Stimulated activated CD4-positive, alpha-beta T cell treated with anti-CD3 and anti-CD28 coated beads, Interleukin-1b, Interleukin-23, amount 100 ng/mL, for 48 hours (primary cell): ENCODE measurements at regions not wholly inside any gene's neighbourhood (a gene's known extent, or its start where the extent isn't known, plus 50 kb on each side); places are given as distances from the start of the nearest gene placed in this dataset.

Source experiments
- DNase-seq: peaks from one replicate; pipeline ENCODE4 v3.0.0-alpha.2; 2020

DNA sequence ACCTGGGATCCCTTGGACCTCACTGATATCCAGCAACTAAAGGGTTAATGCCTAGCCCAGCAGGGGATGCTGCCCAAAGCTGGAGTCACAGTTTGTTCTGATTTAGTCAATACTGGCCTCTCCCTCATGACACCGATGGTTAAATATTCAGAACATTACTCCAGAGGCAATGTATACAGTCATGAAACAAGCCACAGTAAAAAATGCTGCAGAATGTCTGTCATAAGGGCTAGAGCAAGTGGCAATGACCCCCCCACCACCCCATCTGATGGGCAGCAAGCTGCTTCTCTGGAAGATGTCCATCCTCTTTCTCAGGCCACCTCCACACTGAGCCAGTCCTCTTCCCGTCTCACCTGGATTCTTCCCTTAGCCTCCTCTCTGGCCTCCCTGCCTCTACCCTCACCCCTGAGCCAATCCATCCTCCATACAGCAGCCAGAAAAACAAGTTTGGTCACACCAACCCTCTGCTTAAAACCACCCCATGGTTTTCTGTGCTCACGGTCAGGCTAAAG, 99.0 kb upstream of the KCNG1 start:
- DNase-seq, result no peak

DNA sequence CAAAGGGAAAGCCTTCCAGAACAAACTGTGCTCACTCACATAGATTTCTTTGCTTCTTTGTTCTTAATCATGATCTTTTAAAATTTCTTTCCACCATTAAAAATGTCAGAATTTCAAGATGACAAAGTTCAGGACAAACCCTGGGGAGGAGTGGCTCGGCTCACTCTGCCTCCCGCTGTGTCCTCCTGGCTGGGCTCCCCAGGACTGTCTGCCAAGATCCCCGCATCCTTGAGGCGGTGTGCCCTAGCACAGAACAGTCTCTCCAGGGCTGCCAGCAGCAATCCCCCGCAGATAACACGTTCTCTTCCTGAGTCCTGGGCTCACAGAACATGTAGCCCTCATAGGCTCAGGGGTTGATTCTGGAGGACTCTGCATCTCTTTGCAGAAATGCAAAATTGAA, 98.4 kb upstream of the KCNG1 start:
- no peak for DNase-seq

DNA sequence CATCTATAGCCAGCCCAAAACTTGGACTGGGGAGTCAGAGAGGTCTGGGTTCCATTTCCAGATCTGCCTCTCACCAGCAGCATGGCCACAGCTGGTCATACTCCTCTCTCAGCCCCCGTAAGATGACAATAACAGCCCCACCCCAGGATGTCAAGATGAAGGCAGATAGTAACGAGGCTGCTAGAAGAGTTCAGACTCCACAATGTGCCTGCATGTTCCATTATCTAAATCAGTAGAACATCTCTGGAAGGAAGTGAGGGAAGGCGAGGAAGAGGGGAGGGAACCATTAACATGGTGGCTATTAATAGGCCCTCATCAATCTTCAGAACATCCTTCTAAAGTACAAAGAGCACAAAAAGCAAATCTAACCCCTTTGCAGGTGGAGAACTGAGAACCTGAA, 98.0 kb upstream of the KCNG1 start:
- DNase-seq, result no peak

DNA sequence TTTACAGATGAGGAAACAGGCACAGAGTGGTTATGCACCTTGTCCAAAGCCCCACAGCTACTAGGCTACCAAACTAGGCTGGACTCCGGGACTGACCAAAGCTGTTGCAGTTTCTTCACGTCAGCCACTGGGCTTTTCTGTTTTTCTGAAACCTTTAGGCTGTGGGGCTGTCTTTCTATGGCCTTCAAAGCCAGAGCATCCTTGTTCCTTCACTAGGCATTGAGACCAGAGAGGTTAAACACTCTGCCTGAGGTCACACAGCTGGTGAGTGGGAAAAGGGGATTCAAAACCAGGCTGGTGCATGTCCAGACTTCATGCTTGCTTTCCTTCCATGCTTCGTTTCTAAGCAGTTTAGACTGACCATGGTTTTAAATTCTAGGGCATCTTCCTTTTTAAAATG, 97.5 kb upstream of the KCNG1 start:
- DNase-seq, result no peak

DNA sequence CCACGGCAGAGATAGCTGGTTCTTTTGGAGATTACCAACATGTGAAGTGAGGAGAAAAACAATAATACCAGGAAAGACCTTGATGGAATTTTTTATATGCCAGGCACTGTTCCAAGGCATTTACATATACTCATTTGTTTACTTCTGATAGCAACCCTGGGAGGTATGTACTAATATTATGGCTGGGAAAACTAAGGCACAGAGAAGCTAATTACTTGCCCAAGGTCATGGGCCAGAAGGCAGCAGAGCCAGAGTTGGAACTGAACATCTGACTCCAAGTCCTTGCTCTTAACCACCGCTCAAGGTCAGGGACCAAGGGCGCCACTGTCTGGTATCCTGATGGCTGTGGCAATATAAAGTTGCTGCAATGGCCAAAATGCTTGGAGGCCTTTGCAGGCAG, 97.0 kb upstream of the KCNG1 start:
- no peak for DNase-seq

DNA sequence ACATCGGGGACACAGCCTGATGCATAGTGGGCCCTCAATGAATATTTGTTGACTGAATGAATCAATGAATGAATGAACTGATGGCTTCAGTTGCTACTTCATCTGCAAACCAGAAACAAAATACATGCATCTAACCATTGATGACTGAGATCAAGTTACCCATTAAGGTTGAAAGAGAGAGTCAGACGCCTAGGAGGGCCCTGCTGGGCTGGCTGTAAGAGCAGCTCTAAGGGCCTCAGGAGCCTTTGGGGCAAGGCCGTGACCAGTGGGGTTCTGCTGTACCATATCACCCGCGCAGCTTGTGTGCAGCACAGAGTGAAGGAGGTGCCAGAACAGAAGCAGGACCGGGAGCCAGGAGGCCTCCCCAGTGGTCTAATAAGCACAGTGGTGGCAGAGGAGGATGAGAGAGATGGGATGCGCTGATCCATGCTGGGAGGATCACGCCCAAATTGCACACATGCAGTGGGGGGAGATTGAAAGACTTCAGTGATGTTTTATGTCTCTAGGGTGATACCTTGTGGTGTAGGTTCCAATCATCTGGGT, 96.1 kb upstream of the KCNG1 start:
- no peak for DNase-seq

DNA sequence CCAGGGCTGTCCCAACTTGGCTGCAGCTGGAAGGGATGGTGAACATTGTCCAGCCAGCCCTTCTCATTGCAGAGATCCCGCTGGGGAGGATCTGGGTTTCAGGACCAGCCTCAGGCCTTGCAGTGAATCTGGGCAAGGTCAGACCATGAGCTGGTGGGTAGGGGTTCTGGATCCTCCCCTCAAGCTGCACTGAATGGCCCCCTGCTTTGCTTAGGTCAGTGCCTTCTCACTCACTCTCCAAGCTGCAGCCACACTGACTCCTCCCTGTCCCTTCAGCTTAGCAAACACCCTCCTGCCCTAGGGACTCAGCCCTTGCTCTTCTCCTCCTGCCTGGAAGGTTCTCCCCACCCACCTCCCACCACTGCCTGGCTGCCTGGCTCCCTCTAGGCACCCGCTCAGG, 95.3 kb upstream of the KCNG1 start:
- DNase-seq, result no peak

DNA sequence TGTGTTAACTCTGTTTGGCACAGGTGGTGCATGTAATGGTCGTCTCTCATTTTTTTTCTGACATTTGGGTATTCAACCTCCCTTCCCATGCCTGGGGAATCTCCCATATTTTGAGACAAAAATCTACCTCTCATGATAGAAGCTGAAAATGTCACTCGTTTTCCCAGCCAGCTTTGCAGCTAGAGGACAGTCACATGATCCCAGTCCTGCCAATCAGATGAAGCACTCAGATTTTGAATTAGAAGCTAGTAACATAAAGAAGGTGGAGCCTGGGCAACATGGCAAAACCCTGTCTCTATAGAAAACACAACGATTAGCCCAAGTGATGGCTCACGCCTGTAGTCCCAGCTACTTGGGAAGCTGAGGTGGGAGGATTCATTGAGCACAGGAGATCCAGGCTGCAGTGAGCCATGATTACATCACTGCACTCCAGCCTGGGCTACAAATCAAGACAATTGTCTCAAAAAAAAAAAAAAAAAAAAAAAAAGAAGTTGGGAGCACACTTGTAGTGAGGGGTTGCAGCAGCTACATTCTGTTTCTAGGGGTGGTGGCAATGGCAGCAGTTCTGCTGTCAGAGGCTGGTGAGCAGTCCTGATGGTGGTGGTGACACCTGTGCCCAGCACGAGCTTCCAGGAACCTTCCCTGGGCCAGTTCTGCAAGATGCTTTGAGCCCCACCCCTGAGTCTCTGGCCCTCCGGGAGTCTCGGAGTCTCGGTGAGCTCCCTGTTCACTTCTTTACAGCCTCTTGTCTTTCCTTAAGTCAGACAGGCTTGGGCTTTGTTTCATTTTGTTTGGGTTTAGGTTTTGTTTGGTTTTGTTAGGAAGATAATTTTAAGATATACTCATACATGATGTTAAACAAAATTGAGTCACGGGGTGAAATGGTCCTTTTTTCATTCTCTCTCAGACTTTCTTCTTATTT, 94.1 kb upstream of the KCNG1 start:
- DNase-seq, result no peak

DNA sequence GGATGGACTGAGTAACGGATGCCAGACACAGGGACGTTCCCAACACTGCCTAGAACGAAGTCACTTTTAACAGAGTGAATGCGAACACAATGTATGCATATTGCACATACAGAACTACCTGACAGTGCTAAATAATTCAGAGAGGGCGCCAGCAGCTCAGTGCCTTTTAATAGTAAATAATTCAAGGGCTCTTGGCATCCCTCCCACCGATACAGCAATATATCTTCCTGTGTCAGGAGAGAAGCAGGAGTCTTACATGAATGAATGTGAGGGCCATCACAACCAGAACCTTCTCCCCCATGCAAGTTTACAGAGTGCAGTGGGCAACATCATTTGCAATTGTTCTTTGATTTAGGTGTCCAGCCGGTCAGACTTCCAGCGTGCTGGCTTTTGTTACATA, 88.4 kb upstream of the KCNG1 start:
- no peak for DNase-seq

DNA sequence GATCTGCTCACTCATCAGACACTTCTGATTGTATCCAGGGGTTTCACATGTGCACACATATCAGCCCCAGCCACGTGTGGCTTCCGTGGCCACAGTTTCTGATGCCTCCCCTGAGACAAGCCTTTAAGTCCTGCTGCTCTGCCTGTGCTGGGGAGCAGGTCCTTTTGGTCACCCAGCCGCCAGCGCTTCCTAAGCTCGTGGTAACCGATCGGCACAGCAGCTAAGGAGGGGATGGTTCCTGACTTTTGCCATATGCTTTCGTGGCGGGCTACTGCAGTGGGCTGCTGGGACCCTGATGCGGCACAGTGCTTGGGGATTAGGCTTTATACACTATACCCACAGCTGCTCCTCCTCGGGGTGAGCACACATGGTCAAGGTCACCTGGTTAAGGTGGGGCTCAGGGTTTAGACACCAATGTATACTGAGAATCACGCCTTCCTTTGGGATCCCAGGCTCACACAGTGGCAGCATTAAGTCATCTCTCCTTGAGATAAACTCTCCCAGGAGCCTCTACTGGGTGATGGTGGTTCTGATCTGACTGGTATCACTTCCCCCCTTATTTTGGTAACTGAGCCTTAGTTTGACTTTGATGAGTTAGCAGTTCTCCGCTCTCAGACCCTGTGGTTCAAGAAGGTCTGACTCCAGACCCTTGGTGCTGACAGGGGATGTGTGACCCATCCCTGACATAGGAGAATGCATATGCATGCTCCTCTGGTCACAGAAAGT, 85.9 kb upstream of the KCNG1 start:
- DNase-seq, result no peak

DNA sequence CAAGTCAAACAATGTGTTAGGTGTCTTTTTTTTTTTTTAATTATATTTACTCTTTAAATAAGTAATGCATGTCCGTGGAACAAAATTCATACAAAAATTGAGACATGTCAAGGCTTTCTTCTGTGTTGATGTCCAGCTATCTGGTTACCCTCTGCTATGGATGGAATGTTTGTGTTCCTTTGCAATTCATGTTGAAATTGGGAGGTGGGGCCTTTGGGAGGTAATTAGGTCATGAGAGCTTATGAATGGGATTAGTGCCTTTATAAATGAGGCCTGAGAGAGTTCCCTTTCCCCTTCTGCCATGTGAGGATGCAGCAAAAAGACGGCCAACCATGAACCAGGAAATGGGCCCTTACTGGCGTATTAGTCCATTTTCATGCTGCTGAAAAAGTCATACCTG, 83.1 kb upstream of the KCNG1 start:
- no peak for DNase-seq

DNA sequence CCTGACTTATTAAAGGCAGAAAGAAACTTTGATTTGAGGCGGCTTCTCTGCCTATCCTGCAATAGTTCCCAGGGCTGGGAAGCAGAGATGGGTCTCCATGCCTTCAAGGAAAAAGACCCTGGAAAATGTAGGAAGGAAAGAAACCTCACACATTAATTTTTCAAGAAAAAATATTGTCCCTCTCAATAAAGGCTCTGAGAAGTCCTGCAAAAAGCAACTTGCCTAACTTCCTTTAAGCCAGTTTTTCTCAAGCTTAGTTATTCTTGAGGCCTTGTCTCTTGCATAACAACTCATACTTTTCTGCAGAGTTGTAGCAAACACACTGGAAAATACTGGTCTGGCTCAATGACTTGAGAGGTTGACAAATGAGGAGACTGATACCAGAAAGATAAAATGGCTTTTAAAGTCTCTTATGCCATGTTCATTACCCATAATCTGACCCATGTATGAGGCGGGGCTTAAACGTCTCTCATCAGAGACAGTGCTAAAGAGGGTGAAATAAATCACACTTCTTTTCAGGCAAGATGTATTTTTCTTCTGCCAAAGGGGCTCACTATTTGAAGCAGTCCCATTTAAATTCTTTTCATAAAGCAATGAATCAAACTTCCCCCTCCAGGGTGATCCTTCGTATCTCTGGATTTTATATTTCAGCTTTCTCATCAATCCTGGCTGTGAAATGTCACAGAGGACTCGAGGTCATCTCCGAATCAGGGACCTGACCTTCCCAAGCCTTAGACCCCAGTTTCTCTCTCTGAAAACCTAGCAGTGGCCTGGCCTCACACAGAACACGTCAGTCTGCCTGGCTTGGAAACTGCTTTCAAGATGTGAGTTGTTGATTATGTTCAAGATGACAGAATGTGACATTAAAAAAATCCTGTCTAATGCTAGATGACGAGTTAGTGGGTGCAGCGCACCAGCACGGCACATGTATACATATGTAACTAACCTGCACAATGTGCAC, 82.3 kb upstream of the KCNG1 start:
- DNase-seq, result no peak

DNA sequence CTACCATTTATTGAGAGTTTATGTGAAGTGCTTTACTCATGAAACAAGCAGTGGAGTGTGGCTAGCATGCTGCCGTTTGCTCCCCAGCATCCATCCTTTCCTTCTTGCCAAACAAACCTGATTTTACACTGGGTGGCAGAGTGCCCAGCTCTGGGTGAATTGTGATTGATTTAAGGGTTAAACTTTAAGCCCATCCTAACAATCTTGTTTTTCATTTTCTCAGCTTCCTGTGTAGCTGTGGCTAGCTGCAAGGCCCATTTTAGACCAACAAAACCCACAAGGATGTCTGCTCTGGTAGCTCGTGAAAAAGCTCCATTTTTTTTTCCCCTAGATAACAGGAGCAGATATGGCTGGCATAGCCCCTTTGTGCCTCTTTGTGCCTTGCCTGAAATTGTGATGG, 77.7 kb upstream of the KCNG1 start:
- DNase-seq, result no peak

DNA sequence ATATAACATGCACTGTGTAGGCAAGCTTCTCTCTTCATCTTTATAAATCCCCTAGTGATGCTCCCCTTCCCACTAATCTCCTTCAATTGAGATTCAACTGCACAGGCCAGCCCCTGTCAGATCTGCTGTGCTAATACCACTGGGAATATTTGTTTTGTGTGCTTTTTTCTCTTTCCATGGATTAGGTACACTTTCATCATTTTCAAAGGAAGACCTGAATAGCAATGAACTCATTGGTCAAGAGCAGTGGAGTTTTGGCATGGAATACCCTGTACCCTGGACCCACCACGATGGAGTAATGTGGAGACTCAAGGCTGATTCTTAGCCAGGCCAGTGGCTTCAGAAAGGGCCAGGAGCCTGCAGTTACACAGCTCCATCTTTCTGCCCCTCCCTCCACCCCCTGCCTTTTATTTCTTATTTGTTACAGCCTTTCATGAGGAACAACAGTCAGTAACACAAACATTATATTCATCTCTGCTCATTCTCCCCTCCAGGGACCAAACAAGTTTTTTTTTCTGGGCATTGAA, 75.4 kb upstream of the KCNG1 start:
- no peak for DNase-seq

DNA sequence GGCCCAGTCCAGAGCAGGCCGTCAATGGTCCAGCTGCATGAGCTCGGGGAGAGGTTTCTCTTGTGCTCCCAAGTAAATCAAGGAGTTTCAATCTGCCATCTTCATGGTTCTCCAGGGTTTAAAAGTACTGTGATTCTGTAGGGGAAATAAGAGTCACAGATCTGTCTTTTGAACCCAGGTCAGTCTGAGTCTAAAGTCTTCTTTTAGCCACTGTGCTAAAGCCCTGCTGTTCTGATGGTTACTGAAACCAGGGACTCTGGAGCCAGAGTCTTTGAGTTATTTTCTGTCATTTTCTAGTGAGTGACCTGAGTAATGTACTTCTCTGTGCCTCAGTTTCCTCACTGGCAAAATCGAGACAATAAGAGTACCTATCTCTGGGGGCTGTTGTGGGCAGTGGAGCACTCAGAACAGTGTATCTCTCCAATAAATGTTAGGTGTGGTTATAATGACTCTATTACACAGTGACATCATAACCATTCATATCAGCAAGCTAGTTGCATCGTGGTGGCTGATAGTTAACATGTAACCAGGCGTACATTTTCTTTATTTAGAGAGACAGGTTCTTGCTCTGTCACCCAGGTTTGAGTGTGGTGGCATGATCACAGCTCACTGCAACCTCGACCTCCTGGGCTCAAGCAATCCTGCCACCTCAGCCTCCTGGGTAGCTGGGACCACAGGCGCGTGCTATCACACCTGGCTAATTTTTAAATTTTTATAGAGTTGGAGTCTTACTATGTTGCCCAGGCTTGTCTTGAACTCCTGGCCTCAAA, 74.6 kb upstream of the KCNG1 start:
- DNase-seq, result no peak

DNA sequence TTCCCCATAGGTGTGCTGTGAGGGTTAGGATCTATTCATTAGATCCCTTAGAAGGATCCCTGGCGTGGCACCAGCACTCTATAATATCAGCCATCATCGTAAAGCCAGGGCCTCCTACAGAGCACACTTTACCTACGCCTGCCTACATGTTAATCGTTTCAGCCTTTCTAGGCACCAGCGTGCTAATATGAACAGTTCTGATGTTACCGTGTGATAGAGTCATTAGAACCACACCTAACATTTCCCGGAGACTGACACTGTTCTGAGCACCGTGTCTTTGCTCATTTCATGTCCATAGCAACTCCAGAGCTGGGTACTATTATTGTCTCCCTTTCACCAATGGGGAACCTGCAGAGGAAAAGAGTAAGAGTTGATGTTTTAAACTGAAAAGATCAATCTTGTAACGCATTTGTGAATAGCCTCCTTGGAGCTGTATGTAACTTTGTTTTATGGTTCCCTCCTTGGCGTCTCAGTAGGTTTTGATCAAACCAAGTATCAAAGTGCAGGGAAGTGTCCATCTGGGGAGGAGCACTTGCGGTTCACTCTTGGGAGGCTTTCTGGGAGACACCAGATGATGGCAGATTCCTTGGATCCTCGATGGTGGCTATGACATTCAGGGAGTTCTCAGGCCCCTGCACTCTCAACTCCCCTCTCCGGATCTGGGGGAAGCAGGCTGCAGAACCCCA, 73.8 kb upstream of the KCNG1 start:
- no peak for DNase-seq

DNA sequence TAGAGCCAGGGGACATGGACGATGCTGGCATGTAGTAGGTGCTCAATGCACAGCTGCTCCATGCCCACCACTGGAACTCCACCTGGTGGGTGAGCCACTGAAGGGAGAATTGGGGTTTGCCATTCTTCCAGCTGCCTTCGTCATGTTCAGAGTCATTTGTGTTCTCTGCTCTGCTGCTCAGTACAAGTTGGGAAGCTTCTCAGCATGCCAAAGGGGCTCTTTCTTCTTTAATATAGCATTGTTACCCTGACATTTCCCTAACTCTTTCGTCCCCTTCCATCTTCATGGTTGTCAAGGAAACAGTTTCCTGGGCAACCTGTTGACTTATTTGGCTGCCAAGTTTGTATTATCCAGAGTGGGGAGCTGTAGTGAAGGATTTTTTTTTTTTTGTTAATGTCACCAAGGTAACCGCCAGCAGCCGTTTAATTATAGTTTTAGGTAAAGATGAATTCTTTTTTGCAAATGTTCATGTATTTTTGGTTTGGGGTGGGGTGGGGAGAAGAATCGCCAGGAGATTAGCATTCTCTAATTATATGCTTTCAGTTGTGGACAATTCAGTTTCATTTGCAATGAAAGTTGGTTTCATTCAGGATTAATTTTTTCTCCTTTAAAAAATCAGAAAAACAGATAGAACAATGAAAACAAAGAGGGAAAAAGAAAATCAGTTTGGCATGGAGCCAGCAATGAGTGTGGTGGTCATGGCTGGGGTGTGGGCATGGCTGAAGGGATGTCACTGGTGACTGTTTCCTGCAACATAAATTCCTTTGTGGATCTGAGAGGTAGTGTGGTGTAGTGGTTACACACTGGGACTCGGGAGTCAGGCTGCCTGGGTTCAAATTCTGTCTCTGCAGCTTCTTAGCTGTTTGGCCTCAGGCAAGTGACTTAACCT, 73.0 kb upstream of the KCNG1 start:
- DNase-seq, result no peak

DNA sequence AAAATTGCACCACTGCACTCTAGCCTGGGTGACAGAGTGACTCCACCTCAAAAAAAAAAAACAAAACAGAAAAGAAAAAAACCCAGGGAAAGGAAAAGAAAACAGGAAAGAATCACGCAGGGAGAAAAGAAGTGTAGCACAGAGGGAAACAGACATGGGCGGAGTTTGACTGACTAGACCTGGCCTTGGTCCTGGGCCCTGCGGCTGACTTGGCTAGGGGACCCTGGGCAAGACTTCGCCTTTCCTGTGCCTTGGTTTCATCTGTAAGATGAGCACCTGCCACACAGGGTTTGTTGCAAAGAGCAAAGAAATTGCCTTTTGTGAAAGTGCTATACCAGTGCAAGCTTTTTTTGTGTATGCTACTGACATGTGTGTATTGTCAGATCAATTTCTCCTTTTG, 71.3 kb upstream of the KCNG1 start:
- no peak for DNase-seq

DNA sequence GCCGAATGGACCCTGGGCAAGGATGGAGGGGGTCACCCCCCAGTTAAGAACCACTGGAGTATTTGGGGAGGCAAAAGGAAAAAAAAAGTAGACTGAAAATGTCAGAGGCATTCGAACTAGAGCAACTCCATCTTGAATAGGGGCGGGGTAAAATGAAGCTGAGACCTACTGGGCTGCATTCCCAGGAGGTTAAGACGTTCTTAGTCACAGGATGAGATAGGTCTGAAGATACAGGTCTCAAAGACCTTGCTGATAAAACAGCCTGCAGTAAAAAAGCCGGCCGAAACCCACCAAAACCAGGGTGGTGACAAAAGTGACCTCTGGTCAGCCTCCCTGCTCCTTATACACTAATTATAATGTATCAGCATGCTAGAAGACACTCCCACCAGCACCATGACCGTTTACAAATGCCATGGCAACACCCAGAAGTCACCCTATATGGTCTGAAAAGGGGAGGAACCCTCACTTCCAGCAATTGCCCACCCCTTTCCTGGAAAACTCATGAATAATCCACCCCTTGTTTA, 70.4 kb upstream of the KCNG1 start:
- no peak for DNase-seq

DNA sequence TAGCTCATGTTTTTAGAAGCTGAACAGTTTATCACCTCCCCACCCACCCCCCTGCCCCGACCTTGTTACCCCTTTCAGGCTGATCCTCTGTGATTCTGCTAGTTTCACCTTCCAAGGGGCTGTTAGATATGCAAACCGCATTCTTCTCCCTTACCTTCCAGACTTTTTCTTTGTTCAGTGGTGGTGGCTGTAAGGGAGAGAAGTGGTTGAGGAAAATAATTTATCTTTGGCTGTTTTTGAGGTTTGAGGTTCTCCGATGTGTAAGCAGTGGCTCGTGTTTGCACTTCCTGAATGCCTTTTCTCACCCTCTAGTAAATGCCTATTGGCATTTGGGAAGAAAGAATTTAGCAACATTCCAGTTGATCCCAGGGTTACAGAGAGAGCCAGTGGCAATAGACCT, 69.4 kb upstream of the KCNG1 start:
- DNase-seq, result no peak
